Ovary (tissue), 7 donors: ENCODE measurements at regions not wholly inside any gene's neighbourhood (a gene's known extent, or its start where the extent isn't known, plus 50 kb on each side); places are given as distances from the start of the nearest gene placed in this dataset.

Experiments
- DNase-seq, 5 donors: peaks; one replicate each; pipeline ENCODE4 v3.0.0-alpha.2; 2019 to 2020
- H3K27ac ChIP-seq, 2 donors: fragments of 200-600 bp; one replicate each; pipeline versions ENCODE4 v1.5.1 to v1.8.0; 2019 to 2022
- H3K27me3 ChIP-seq: fragments of 200-600 bp; one replicate; pipeline ENCODE4 v1.8.0; 2022
- H3K36me3 ChIP-seq: fragments of 200-600 bp; sonication (generic); one replicate; pipeline ENCODE4 v1.5.1; 2019
- H3K4me1 ChIP-seq: one replicate; pipeline ENCODE4 v1.8.1; 2013; ENCODE audit warnings: mild to moderate bottlenecking, moderate library complexity; ENCODE audit not compliant: insufficient read depth
- H3K4me3 ChIP-seq: fragments of 200-600 bp; sonication (generic); one replicate; pipeline ENCODE4 v1.5.1; 2017
- H3K9me3 ChIP-seq, 2 donors: fragments of 200-600 bp in 1 of 2; sonication (generic) in 1 of 2; one replicate each; pipeline versions ENCODE4 v1.5.1 to v1.8.1; 2013 to 2019; ENCODE audit warnings: mild to moderate bottlenecking in 1 of 2, moderate library complexity in 1 of 2
- EP300 ChIP-seq: sonication (generic); formaldehyde crosslinking; IDR thresholded peaks from one replicate; pipeline ENCODE4 v1.6.1; 2017; ENCODE audit warnings: antibody characterized with exemption
- POLR2A ChIP-seq: fragments of 450-650 bp; IDR thresholded peaks from one replicate; pipeline ENCODE4 v1.6.1; 2017; ENCODE audit warnings: antibody characterized with exemption, mild to moderate bottlenecking, moderate library complexity
- WGBS, 3 donors: extraction: QIAGEN DNeasy Blood & Tissue Kit in 1 of 3; methylation state at CpG; one replicate each; pipeline versions ENCODE4 v1.1.5 to v1.1.7; 2013 to 2017; 5-methylcytosine and 5-hydroxymethylcytosine counted together
- intact Hi-C, 4 donors: fragments of 100-400 bp; cut with DNase I; formaldehyde crosslinking; loops; one replicate each; pipeline versions ENCODE4 v1.11.0 to v1.15.1; 2022 to 2023
- TF ChIP-seq, protein P1 (sequence below), 3 donors: fragments of 450-650 bp in 2 of 3; fragments of 200-600 bp in 1 of 3; IDR thresholded peaks; one replicate each; pipeline versions ENCODE4 v1.5.1 to v1.8.0; 2016 to 2022; ENCODE audit warnings: antibody characterized with exemption in 3 of 3, mild to moderate bottlenecking in 1 of 3
- donor health status: DM: no; HTN: no; CAD: no; lungs with moderate emphysema.
- donor health status: DM: no; HTN: no; CAD: no.
- donor health status: Bipolar disorder and iron deficiency.
- donor health status: DM: no; HTN: no; CAD: no.
- donor health status: DM: yes; HTN: yes; CAD: no.

DNA sequence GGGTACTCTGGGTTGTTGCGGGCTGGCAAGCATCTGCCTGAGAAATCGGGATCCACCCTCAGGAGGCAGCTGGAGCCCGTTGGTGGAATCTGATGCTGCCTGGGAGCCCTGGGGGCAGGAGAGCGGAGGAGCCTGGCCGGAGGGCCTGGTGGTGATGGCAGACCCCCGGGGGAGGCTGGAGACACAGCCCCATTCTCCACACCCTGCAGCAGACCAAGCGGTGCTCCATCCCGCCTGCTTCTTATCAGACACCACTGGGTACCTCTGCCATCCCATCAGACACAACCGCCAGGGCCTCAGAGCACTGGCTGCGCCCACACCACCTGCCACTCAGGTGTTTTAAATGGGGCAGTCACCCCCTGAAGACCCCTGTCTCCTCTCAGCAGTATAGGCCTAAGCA lies 103.9 kb downstream of the RBFOX3 start:
- 90 to 96% (median 90%) methylated on average over 10 of the region's 10 CpGs for WGBS, 3 donors
- Histone ChIP-seq H3K27ac (no peak overlapping the region), H3K27me3 (no peaks in the 10 kb centered on the region), H3K36me3 (no peaks in the 10 kb centered on the region), H3K9me3 (no peaks in the 10 kb centered on the region), H3K4me1 (no peaks in the 10 kb centered on the region), H3K4me3 (no peak overlapping the region)
- DNase-seq: no peak
- intact Hi-C loops: no loop called here
- TF ChIP-seq POLR2A (no peak), EP300 (no peak)
- TF ChIP-seq, protein P1, sequence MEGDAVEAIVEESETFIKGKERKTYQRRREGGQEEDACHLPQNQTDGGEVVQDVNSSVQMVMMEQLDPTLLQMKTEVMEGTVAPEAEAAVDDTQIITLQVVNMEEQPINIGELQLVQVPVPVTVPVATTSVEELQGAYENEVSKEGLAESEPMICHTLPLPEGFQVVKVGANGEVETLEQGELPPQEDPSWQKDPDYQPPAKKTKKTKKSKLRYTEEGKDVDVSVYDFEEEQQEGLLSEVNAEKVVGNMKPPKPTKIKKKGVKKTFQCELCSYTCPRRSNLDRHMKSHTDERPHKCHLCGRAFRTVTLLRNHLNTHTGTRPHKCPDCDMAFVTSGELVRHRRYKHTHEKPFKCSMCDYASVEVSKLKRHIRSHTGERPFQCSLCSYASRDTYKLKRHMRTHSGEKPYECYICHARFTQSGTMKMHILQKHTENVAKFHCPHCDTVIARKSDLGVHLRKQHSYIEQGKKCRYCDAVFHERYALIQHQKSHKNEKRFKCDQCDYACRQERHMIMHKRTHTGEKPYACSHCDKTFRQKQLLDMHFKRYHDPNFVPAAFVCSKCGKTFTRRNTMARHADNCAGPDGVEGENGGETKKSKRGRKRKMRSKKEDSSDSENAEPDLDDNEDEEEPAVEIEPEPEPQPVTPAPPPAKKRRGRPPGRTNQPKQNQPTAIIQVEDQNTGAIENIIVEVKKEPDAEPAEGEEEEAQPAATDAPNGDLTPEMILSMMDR (IDR thresholded peaks at IDR 0.05): no peak

DNA sequence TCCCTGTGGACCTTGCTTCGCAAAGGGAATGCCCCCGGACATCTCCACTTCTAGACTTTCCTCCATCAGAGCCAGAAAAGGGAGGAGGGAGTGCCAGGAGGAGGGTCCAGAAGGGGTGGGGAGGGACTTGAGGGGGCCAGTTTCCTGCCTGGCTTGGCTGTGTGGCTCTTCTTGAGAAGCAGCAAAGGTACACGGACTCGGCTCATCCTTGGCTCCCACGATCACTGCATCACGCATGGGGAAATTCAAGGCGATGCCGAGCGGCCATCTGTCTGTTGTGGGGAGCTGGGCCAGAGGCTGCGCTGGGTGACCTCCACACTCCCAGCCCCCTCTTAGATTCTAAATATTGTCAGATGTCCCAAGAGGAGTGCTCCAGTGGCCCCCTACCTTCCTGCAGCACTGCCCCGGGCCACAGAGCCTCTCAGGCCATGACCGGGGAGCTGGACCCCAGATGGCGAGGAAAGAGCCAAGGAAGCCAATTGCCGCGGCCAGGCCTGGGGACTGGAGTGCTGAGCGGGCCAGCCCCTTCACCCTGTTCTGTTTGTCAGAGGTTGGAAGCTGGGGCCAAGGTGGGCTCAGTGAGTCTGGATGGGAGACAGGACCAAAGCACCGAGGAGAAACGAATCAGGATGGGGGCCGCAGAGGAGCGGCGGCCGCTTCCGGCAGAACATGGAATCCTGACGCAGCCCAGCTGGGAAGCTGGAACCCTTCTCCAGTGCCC lies 104.5 kb downstream of the RBFOX3 start:
- H3K27me3 ChIP-seq: no peaks in the 10 kb centered on the region
- H3K36me3 ChIP-seq: no peaks in the 10 kb centered on the region
- intact Hi-C loops: no loop called here
- TF ChIP-seq, protein P1 (IDR thresholded peaks at IDR 0.05): no peak
- TF ChIP-seq EP300 (no peak), POLR2A (no peak)
- no peaks in the 10 kb centered on the region for H3K9me3 ChIP-seq
- no peaks in the 10 kb centered on the region for H3K4me1 ChIP-seq
- no peak for DNase-seq
- no peak overlapping the region for H3K4me3 ChIP-seq
- no peak overlapping the region for H3K27ac ChIP-seq
- 85 to 94% (median 91%) methylated on average over 24 of the region's 24 CpGs for WGBS, 3 donors

DNA sequence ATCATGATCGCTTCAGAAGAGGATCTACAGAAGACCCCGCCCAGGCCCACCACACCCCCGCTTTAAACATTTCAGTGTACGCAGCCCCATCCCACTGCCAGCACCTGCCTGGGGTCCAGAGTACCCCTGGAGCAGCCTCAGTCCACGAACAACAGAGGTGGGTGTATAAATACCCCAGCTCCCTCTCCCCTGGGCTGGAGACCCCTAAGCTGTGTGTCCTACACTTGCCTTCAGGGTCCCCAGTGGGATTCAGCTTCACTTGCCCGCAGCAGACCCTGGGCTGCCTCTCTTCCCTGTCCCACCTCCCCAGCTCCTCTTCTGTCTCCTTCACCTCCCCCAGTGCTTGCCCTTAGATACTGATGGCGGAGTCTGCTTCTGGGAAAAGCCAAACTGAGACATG lies 105.7 kb downstream of the RBFOX3 start:
- no peak for DNase-seq
- H3K4me1 ChIP-seq: no peaks in the 10 kb centered on the region
- no peaks in the 10 kb centered on the region for H3K36me3 ChIP-seq
- no peaks in the 10 kb centered on the region for H3K9me3 ChIP-seq
- TF ChIP-seq EP300: no peak
- no peak for TF ChIP-seq POLR2A
- TF ChIP-seq, protein P1 (IDR thresholded peaks at IDR 0.05): no peak
- intact Hi-C loops: no loop called here
- H3K27ac ChIP-seq: no peak overlapping the region
- no peak overlapping the region for H3K4me3 ChIP-seq
- 91 to 95% (median 94%) methylated on average over 7 of the region's 7 CpGs for WGBS, 3 donors
- no peaks in the 10 kb centered on the region for H3K27me3 ChIP-seq

DNA sequence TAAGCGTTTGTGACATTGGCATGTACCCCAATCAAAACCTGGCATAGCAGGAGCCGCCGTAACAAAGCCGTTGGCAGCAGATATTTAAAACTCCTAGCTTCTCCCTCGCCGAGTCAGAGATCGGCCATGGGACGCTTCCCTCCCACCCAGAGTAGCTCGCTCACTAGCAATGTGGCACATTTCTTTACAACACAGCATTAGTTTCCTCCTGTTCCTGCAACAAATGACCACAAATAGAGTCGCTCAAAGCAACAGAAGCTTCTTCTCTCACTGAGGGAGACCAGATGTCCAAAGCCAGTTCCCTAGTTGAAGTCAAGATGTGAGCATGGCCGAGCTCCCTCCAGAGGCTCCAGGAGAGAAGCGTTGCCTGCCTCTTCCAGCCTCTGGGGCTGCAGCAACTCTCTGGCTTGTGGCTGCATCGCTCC lies 106.7 kb downstream of the RBFOX3 start:
- no peak for TF ChIP-seq POLR2A
- TF ChIP-seq, protein P1 (IDR thresholded peaks at IDR 0.05): no peak
- no peak for TF ChIP-seq EP300

More for the DNA sequence above, 106.7 kb downstream of the RBFOX3 start:
- DNase-seq: no peak
- H3K9me3 ChIP-seq: no peaks in the 10 kb centered on the region
- H3K36me3 ChIP-seq: no peaks in the 10 kb centered on the region
- intact Hi-C loops: no loop called here
- H3K4me3 ChIP-seq: no peak overlapping the region
- no peaks in the 10 kb centered on the region for H3K27me3 ChIP-seq
- H3K27ac ChIP-seq: no peak overlapping the region
- 70 to 79% (median 78%) methylated on average over 13 of the region's 13 CpGs for whole genome bisulfite sequencing, 3 donors
- no peaks in the 10 kb centered on the region for H3K4me1 ChIP-seq
